SJSA1 (cell line): ENCODE measurements at regions not wholly inside any gene's neighbourhood (a gene's known extent, or its start where the extent isn't known, plus 50 kb on each side); places are given as distances from the start of the nearest gene placed in this dataset.

Experiments used
- DNase-seq, 2 experiments: peaks; one replicate each; pipeline ENCODE4 v3.0.0-alpha.2; 2015 to 2020; ENCODE audit warnings: low spot score in 2 of 2, low read depth in 1 of 2
- H3K27ac ChIP-seq: fragments of 250-450 bp; sonication (Bioruptor Pico); 2 replicates; pipeline ENCODE4 v1.5.1; 2020; ENCODE audit warnings: mild to moderate bottlenecking, moderate library complexity
- H3K27me3 ChIP-seq: fragments of 250-450 bp; sonication (Bioruptor Pico); replicated peaks from 2 replicates; pipeline ENCODE4 v1.5.1; 2020; ENCODE audit warnings: mild to moderate bottlenecking, moderate library complexity
- H3K36me3 ChIP-seq: fragments of 250-450 bp; sonication (Bioruptor Pico); 2 replicates; pipeline ENCODE4 v1.5.1; 2020; ENCODE audit warnings: mild to moderate bottlenecking
- H3K4me1 ChIP-seq: fragments of 250-450 bp; sonication (Bioruptor Pico); replicated peaks from 2 replicates; pipeline ENCODE4 v1.6.1; 2021; ENCODE audit warnings: mild to moderate bottlenecking
- H3K4me3 ChIP-seq: fragments of 250-450 bp; sonication (Bioruptor Pico); 2 replicates; pipeline ENCODE4 v1.5.1; 2020; ENCODE audit warnings: mild to moderate bottlenecking
- H3K9me3 ChIP-seq: fragments of 250-450 bp; sonication (Bioruptor Pico); replicated peaks from 2 replicates; pipeline ENCODE4 v1.5.1; 2020; ENCODE audit warnings: mild to moderate bottlenecking

- Histone ChIP-seq H3K9me3 (no peaks in the 10 kb centered on the region), H3K27ac (no peak overlapping the region), H3K27me3 (no peaks in the 10 kb centered on the region), H3K4me1 (peaks cover 19% of the 10 kb centered on the region), H3K36me3 (no peaks in the 10 kb centered on the region), H3K4me3 (no peak overlapping the region)
- no peak for DNase-seq
These were observed 325.0 kb downstream of the CDC5L start for GRCh38 chr6:44712353-44713111.

DNA sequence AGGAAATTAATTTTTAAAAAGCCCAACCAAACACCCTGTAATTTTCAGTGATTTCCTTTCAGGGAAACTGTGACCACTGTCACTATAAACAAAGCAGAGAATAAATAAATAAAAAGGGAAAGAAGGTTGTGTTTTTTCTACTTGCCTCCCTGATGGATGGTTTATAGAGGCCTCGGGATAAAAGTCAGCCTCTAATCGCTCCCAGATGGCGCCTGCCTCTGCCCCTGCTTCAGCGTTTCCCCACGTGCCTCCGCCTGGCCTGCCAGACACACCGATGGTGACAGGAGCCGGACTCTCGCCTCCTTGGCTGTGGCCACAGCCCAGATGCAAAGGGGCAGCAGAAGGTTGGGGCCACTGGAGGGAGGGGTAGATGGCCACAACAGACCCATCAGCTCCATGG, 327.7 kb downstream of the CDC5L start:
- peak; percentile 79 to 81 for DNase-seq
- Histone ChIP-seq H3K27me3 (no peaks in the 10 kb centered on the region), H3K27ac (no peak overlapping the region), H3K4me3 (no peak overlapping the region), H3K9me3 (no peaks in the 10 kb centered on the region), H3K36me3 (no peaks in the 10 kb centered on the region), H3K4me1 (peaks cover 17% of the 10 kb centered on the region)

- no peaks in the 10 kb centered on the region for H3K27me3 ChIP-seq
- no peaks in the 10 kb centered on the region for H3K36me3 ChIP-seq
- no peak overlapping the region for H3K4me3 ChIP-seq
- no peaks in the 10 kb centered on the region for H3K9me3 ChIP-seq
- H3K27ac ChIP-seq = no peak overlapping the region
- no peak for DNase-seq
- H3K4me1 ChIP-seq = peaks cover 17% of the 10 kb centered on the region
These were observed 328.4 kb downstream of the CDC5L start for GRCh38 chr6:44715925-44716324.

DNA sequence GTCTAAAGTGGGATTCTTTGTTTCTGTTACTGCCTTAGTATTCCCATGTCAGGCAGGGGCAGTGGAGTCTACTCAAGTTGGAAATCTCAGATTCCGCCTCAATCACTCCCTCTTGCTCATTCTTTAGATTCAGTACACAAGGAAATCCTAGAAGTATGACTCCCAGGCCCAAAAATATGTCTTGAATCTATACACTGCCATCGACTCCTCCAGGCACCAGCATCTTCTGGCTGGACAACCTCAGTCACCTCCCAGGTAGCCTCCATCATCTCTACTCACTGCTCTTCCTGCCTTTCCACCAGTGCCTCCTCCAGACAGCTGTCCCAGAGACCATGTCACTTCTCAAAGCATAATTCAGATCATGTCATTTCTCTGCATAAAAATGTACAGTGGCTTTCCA, 329.9 kb downstream of the CDC5L start:
- H3K4me1 ChIP-seq = peaks cover 21% of the 10 kb centered on the region
- no peaks in the 10 kb centered on the region for H3K36me3 ChIP-seq
- no peak overlapping the region for H3K4me3 ChIP-seq
- H3K9me3 ChIP-seq = no peaks in the 10 kb centered on the region
- H3K27me3 ChIP-seq = no peaks in the 10 kb centered on the region
- no peak for DNase-seq
- no peak overlapping the region for H3K27ac ChIP-seq

- Histone ChIP-seq H3K9me3 (no peaks in the 10 kb centered on the region), H3K4me1 (peaks cover 4% of the 10 kb centered on the region; the same call in 1 of the 2 replicates), H3K4me3 (no peak overlapping the region), H3K36me3 (no peaks in the 10 kb centered on the region), H3K27me3 (no peaks in the 10 kb centered on the region; the same call in 1 of the 2 replicates), H3K27ac (no peak overlapping the region)
- no peak for DNase-seq
These were observed 334.6 kb downstream of the CDC5L start for GRCh38 chr6:44721954-44722578.

GRCh38 chr6:44722736-44723135, 335.2 kb downstream of the CDC5L start:
- no peak overlapping the region for H3K4me3 ChIP-seq
- peaks cover 4% of the 10 kb centered on the region; the same call in 1 of the 2 replicates for H3K4me1 ChIP-seq
- H3K9me3 ChIP-seq = no peaks in the 10 kb centered on the region
- H3K27ac ChIP-seq = no peak overlapping the region
- no peak for DNase-seq
- H3K27me3 ChIP-seq = no peaks in the 10 kb centered on the region; the same call in 1 of the 2 replicates
- H3K36me3 ChIP-seq = no peaks in the 10 kb centered on the region

GRCh38 chr6:44723439-44724197, 336.1 kb downstream of the CDC5L start:
- Histone ChIP-seq H3K9me3 (no peaks in the 10 kb centered on the region), H3K4me1 (peaks cover 4% of the 10 kb centered on the region; the same call in 1 of the 2 replicates), H3K27ac (no peak overlapping the region), H3K36me3 (no peaks in the 10 kb centered on the region), H3K4me3 (no peak overlapping the region), H3K27me3 (no peaks in the 10 kb centered on the region; the same call in 1 of the 2 replicates)
- DNase-seq = no peak

DNA sequence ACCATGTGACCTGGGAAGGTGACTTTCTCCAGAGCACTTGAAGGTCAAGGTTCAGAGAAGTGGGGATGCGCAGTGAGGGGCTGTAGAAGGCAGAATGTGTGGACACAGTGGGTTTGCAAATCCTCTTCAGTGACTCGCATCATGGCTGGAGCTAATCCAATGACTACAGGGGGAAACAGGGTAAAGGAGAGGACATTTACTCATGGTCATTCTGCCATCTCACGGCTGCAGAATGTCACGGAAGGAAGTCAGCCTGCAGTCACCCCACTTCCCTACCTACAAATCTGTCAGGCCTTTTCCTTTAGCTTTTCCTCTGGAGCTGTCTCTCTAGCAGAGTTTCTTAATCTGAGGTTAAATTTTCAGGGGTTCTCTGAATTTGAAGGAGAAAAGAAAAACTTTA, 337.6 kb downstream of the CDC5L start:
- no peak for DNase-seq
- Histone ChIP-seq H3K27ac (no peak overlapping the region), H3K27me3 (no peaks in the 10 kb centered on the region; the same call in 1 of the 2 replicates), H3K36me3 (no peaks in the 10 kb centered on the region), H3K9me3 (no peaks in the 10 kb centered on the region), H3K4me3 (no peak overlapping the region), H3K4me1 (peaks cover 6% of the 10 kb centered on the region)

DNA sequence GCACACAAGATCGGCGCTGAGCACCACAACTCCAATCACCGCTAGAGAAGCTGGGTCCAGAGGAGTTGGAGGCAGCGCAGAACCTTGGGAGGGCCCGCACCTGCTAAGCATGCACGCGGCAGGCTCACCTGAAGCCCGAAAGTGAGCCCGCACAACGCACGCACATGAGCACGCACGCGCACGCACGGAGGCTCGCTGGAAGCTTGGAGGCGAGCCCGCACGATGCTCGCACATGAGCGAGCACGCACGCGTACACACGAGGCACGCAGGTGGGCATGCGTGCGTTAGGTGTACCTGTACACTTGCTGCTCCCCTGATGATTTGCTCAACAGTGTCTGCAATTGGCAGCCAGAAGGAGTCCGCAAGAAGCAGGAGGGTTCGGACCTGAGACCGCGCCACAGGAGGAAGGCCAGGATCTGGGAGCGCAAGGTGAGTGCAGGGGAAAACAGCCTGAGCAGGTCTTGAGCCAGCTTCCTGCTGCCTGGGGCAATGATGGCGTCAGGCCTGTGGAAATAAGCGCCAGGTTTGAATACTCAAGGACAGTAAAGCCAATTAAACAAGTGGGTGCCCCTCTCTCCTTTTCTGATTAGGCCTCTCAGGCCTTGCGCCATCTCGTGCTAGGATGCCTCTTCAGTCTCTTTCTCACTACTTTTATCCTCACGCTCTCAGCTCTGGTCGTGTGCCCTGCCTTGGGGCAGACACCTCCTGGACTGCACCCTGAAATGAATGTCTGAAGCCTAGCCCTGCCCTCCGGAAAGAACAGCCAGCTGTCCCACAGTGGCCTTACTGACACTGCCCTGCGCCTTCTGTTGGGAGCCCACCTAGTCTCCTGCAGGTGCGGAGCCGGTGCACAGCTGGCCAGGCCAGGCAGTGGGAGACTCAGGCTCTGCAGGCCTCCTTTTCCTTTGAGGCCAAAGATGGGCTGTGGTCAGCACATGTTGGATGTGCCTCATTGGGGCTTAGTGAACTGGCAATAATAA, 340.4 kb downstream of the CDC5L start:
- Histone ChIP-seq H3K36me3 (no peaks in the 10 kb centered on the region), H3K27ac (no peak overlapping the region)
- DNase-seq = no peak

GRCh38 chr6:44730771-44731391, 343.4 kb downstream of the CDC5L start:
- no peak overlapping the region for H3K4me3 ChIP-seq
- no peaks in the 10 kb centered on the region for H3K36me3 ChIP-seq
- peak; percentile 84 to 86 for DNase-seq
- H3K9me3 ChIP-seq = no peaks in the 10 kb centered on the region; the same call in 1 of the 2 replicates
- no peak overlapping the region for H3K27ac ChIP-seq
- no peaks in the 10 kb centered on the region for H3K27me3 ChIP-seq
- peaks cover 29% of the 10 kb centered on the region for H3K4me1 ChIP-seq

More for the DNA sequence above, 340.4 kb downstream of the CDC5L start:
- Histone ChIP-seq H3K27me3 (no peaks in the 10 kb centered on the region; the same call in 1 of the 2 replicates), H3K9me3 (no peaks in the 10 kb centered on the region; the same call in 1 of the 2 replicates), H3K4me1 (peaks cover 24% of the 10 kb centered on the region), H3K4me3 (no peak overlapping the region)

GRCh38 chr6:44731485-44732095, 344.1 kb downstream of the CDC5L start:
- no peak overlapping the region for H3K27ac ChIP-seq
- no peaks in the 10 kb centered on the region for H3K36me3 ChIP-seq
- H3K9me3 ChIP-seq = no peaks in the 10 kb centered on the region; the same call in 1 of the 2 replicates
- no peak for DNase-seq
- no peak overlapping the region for H3K4me3 ChIP-seq
- H3K4me1 ChIP-seq = peaks cover 29% of the 10 kb centered on the region
- no peaks in the 10 kb centered on the region for H3K27me3 ChIP-seq

GRCh38 chr6:44732243-44732642, 344.7 kb downstream of the CDC5L start:
- no peak overlapping the region for H3K4me3 ChIP-seq
- no peak for DNase-seq
- no peaks in the 10 kb centered on the region; the same call in 1 of the 2 replicates for H3K9me3 ChIP-seq
- no peaks in the 10 kb centered on the region for H3K36me3 ChIP-seq
- no peaks in the 10 kb centered on the region for H3K27me3 ChIP-seq
- peaks cover 29% of the 10 kb centered on the region for H3K4me1 ChIP-seq
- H3K27ac ChIP-seq = no peak overlapping the region
